ENCODE measurements at regions not wholly inside any gene's neighbourhood (a gene's known extent, or its start where the extent isn't known, plus 50 kb on each side); places are given as distances from the start of the nearest gene placed in this dataset.
"Not testable (repeated sequence)": the region's sequence is repeated elsewhere in the genome, so short reads cannot be mapped to it uniquely, and the experiment has no call there.

GRCh38 chr17:22310292-22310691 lies 618.0 kb downstream of the KCNJ18 start:
- not testable (repeated sequence) for DNase-seq (ENCODE audit: low spot score)

DNA sequence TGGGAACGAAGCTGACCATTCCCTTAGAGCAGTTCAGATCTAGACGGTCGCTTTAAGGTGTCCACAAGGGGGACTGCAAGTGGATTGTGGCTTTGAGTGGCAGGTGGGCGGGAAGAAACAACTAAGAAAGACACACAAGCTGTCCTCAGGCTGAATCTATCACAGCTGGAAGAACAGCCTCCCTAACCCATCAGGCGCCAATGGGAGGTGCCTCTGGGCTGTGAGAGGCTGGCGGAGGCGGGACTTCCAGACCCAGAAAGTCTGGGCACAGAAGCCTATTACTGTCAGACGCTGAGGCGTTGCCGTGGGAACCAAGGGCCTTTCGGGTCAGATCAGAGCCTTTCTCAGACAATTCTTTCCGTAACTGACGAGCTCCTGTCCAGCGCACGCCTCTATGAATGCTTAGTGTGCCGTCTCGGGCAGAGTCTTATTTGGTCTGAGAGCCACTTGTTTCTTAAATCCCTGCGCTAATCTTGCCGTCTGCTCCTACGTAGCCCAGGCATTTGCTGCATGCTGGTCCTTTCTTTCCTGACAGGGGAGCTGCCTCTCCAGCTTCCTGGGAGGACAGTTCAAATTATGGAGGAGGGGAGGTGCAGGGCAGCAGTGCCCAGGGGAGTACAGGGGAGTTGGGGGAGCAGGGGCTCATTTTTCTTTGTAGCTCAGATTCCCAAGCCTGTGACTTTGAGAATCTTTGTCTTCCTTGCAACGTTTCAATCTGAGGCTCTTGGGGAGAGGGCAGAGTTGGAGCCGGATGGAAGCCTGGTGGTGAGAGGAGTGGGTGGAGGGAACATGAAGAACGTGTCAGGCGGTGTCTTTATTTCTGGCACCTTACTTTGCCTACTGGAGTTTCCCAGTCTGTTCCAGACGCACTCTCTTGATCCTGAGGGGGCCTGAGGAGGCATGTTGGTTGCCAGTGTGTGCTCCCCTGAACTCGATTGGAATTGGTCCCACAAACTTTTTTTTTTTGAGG lies 618.7 kb downstream of the KCNJ18 start:
- peak; percentile 8 for DNase-seq (ENCODE audit: low spot score)

DNA sequence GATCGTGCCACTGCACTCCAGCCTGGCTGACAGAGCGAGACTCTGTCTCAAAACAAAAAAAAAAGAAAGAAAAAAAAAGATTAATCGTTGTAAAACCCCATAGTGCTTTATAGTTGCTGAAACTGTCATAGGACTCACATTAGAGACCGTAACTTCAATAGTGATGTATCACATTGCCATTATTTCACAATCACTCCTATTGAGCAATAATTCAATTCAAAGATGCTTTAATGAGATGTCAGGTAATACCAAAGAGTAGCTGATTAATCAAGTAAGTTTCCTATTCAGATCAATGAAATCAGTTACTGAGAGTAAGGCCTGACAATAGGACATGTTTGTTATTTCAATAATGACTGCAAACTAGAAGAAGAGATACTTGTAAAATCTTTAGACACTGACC lies 628.7 kb downstream of the KCNJ18 start:
- not testable (repeated sequence) for DNase-seq (ENCODE audit: low spot score)

DNA sequence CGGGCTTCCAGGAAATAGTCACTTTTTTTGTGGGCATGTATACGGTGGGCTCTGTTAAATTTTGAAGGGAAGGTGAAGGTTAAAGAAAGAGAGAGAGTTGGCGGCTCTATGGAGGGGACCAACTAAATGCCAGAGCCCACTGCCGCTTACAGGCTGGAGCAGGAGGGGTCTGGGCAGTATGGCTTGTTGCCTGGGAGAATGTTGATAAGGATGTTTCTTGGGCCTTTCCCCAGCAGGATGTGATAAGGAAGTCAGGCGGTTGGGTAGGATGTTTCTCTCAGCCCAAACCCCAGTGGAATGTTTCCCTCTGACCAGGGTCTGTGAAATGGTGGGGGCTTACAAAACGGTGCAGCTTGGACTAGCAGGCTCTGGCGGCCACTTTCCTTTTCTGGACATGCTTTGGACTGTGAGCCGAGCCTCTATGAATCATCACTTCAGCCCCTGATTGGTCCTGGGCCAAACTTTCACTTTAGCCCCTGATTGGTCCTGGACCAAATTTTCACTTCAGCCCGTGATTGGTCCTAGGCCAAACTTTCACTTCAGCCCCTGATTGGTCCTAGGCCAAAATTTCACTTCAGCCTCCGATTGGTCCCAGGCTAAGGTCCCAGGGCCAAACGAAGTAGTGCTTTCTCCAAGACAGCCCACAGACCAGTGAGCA lies 630.7 kb downstream of the KCNJ18 start:
- DNase-seq (ENCODE audit: low spot score): not testable (repeated sequence)

DNA sequence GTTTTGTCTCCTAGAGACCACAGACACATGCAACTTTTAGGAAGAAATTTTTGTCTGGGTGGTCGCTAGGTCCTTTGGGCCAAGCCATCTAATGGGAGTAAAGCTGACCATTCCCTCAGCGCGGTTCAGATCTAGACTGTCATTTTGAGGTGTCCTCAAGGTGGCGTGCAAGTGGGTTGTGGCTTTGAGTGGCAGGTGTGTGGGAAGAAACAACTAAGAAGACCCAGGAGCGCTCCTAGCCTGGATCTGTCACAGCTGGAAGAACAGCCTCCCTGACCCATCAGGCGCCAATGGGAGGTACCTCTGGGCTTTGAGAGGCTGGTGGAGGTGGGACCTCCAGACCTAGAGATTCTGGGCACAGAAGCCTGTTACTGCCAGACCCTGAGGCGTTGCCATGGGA lies 645.1 kb downstream of the KCNJ18 start:
- no peak for DNase-seq (ENCODE audit: low spot score)

GRCh38 chr17:22356603-22357002 lies 664.3 kb downstream of the KCNJ18 start:
- DNase-seq (ENCODE audit: low spot score): not testable (repeated sequence)

GRCh38 chr17:22370988-22371387 lies 678.7 kb downstream of the KCNJ18 start:
- DNase-seq (ENCODE audit: low spot score): not testable (repeated sequence)

DNA sequence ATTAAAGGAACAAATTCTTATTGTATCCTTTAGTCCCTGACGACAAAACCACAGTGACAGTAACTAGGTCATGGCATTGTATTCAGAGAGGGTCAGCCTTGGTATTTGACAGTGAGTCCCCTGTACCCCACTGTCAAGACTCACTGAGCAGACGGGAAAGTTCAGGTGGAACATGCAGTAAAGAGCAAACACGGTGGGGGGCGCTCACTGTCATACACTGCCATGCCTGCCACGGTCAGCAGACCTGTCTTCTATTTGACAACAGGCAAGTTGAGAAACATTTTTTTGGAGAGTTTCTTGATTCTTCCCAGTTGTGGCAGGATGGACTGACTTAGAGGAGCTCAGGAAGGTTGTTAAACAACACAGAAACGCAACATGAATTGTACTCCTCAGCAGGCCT lies 681.6 kb downstream of the KCNJ18 start:
- no peak for DNase-seq (ENCODE audit: low spot score)

GRCh38 chr17:22374741-22375140 lies 682.4 kb downstream of the KCNJ18 start:
- DNase-seq (ENCODE audit: low spot score): no peak

DNA sequence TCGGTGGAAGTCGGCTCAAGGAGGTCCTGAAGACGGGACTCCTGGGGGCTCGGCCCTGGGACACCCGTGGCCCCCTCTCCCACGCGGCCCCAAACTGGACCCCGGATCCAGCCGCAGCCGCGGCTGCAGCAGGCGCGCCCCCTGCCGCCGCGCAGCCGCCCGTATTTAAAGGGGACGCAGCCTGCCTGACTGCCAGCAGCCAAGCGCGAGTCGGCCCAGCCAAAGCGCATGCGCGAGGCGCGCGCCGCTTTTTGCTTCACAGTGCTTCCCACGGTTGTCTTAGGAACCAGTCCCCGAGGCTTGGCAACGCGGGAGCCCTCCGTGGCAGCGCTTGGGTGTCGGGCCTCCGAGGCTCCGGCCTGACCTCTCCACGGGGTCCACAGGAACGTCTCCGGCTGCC lies 684.4 kb downstream of the KCNJ18 start:
- not testable (repeated sequence) for DNase-seq (ENCODE audit: low spot score)

DNA sequence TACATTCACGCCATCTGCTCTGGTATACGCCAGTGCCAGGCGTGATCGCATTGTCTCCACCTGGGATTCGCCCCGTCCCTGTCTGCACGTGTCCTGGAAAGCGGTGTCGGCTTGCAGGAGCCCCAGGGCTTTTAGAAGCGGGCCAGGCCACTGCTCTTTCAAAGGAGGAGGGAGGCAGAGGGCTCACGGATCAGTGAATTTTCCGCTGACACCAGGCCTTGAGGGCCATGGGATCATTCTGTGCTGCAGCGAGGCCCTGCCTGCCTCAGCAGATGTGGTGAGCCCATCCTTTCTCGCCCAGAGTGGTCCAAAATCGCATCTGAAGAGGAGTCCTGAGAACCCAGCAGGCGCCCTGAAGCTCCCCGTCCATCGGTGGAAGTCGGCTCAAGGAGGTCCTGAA lies 686.4 kb downstream of the KCNJ18 start:
- DNase-seq (ENCODE audit: low spot score): not testable (repeated sequence)

- DNase-seq (ENCODE audit: low spot score): not testable (repeated sequence)
Observed at GRCh38 chr17:22381589-22381988, 689.3 kb downstream of the KCNJ18 start.

DNA sequence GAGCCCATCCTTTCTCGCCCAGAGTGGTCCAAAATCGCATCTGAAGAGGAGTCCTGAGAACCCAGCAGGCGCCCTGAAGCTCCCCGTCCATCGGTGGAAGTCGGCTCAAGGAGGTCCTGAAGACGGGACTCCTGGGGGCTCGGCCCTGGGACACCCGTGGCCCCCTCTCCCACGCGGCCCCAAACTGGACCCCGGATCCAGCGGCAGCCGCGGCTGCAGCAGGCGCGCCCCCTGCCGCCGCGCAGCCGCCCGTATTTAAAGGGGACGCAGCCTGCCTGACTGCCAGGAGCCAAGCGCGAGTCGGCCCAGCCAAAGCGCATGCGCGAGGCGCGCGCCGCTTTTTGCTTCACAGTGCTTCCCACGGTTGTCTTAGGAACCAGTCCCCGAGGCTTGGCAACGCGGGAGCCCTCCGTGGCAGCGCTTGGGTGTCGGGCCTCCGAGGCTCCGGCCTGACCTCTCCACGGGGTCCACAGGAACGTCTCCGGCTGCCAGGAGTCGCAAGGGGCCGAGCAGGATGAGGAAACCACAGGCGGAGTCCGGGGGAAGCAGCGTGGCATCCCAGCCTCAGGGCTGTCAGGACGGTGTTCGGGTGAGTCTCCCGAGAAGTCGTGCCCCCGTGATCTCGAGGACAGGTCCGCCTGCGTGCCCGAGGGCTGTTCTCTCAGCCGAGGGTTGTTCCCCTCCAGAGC lies 691.6 kb downstream of the KCNJ18 start:
- not testable (repeated sequence) for DNase-seq (ENCODE audit: low spot score)

DNA sequence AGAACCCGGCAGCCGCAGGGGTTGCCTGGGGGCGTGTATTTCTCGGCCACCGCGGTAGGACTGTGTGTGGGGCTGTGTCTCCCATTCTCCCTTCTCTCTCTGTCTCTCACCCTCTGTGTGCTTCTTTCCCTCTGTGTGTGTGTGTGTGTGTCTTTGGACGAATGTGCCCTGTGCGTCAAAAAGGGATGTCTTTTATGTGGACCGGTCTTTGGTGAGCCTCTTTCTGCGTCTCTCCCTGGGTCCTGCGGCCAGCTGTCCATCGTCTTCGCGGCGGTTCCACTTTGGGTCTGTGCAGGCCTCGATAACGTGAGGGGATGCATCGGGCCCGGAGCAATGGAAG lies 692.1 kb downstream of the KCNJ18 start:
- not testable (repeated sequence) for DNase-seq (ENCODE audit: low spot score)

- DNase-seq (ENCODE audit: low spot score): not testable (repeated sequence)
Observed at GRCh38 chr17:22398446-22398845, 706.1 kb downstream of the KCNJ18 start.

DNA sequence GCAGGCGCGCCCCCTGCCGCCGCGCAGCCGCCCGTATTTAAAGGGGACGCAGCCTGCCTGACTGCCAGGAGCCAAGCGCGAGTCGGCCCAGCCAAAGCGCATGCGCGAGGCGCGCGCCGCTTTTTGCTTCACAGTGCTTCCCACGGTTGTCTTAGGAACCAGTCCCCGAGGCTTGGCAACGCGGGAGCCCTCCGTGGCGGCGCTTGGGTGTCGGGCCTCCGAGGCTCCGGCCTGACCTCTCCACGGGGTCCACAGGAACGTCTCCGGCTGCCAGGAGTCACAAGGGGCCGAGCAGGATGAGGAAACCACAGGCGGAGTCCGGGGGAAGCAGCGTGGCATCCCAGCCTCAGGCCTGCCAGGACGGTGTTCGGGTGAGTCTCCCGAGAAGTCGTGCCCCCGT lies 706.7 kb downstream of the KCNJ18 start:
- DNase-seq (ENCODE audit: low spot score): not testable (repeated sequence)

DNA sequence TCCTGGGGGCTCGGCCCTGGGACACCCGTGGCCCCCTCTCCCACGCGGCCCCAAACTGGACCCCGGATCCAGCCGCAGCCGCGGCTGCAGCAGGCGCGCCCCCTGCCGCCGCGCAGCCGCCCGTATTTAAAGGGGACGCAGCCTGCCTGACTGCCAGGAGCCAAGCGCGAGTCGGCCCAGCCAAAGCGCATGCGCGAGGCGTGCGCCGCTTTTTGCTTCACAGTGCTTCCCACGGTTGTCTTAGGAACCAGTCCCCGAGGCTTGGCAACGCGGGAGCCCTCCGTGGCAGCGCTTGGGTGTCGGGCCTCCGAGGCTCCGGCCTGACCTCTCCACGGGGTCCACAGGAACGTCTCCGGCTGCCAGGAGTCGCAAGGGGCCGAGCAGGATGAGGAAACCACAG lies 712.8 kb downstream of the KCNJ18 start:
- not testable (repeated sequence) for DNase-seq (ENCODE audit: low spot score)

- DNase-seq (ENCODE audit: low spot score): no peak
Observed at GRCh38 chr17:22409160-22409751, 716.9 kb downstream of the KCNJ18 start.

GRCh38 chr17:22410136-22410535 lies 717.8 kb downstream of the KCNJ18 start:
- DNase-seq (ENCODE audit: low spot score): no peak

DNA sequence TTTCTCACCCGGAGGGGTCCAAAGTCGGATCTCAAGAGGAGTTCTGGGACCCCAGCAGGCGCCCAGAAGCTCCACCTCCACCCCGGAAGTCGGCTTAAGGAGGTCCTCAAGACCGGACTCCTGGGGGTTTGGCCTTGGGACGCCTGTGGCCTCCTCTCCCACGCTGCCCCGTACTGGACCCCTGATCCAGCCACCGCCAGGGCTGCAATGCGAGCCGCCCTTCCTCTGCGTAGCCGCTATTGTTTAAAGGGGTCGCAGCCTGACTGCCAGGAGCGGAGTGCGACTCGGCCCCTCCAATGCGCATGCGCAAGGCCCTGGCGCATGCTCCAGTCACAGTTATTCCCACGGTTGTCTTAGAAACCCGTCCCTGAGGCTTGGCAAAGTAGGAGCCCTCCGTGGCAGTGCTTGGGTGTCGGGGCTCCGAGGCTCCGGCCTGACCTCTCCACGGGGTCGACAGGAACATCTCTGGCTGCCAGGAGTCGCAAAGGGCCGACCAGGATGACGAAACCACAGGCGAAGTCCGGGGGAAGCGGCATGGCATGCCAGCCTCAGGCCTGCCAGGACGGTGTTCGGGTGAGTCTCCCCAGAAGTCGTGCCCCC lies 719.0 kb downstream of the KCNJ18 start:
- DNase-seq (ENCODE audit: low spot score): no peak

GRCh38 chr17:22435231-22435974 lies 743.1 kb downstream of the KCNJ18 start:
- DNase-seq (ENCODE audit: low spot score): no peak
